ENCODE measurements at regions not wholly inside any gene's neighbourhood (a gene's known extent, or its start where the extent isn't known, plus 50 kb on each side); places are given as distances from the start of the nearest gene placed in this dataset.

DNA sequence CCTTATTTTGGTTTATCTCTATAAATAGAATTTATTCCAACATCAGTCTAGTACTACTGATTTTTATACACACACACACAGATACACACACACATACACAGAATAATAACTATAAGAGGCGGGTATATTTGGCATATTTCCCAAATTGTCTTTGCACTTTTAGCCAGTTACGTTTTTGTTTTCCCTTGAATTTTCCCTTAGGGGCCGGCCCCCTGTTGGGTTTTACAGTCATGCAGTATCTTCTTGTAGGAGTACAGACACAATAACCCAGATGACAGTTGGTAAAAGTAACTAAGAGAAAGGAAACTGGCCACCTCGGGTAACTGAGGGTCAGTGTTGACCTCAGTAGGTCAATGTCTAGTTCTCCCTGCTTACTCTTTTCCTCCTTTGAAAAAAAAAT, 50.9 kb downstream of the DISP1 start:
- BruUV-seq (replicated peaks) = no TSS peak
- Mint-ChIP-seq H3K36me3 (ENCODE audit: insufficient read depth, unreplicated experiment) (no peaks in the 10 kb centered on the region), H3K27me3 (ENCODE audit: unreplicated experiment) (no peaks in the 10 kb centered on the region), H3K4me1 (ENCODE audit: low read depth, unreplicated experiment) (no peaks in the 10 kb centered on the region), H3K9me3 (ENCODE audit: low read depth, unreplicated experiment) (no peaks in the 10 kb centered on the region), H3K27ac (ENCODE audit: unreplicated experiment) (no peak overlapping the region), H3K4me3 (ENCODE audit: low read depth, unreplicated experiment) (no peak overlapping the region)
- intact Hi-C loops (cut with micrococcal nuclease; ENCODE audit: unreplicated experiment) = no loop called here
- DNase-seq = no peak
- CTCF ChIA-PET = no interaction called here
- TF ChIP-seq, protein P1, sequence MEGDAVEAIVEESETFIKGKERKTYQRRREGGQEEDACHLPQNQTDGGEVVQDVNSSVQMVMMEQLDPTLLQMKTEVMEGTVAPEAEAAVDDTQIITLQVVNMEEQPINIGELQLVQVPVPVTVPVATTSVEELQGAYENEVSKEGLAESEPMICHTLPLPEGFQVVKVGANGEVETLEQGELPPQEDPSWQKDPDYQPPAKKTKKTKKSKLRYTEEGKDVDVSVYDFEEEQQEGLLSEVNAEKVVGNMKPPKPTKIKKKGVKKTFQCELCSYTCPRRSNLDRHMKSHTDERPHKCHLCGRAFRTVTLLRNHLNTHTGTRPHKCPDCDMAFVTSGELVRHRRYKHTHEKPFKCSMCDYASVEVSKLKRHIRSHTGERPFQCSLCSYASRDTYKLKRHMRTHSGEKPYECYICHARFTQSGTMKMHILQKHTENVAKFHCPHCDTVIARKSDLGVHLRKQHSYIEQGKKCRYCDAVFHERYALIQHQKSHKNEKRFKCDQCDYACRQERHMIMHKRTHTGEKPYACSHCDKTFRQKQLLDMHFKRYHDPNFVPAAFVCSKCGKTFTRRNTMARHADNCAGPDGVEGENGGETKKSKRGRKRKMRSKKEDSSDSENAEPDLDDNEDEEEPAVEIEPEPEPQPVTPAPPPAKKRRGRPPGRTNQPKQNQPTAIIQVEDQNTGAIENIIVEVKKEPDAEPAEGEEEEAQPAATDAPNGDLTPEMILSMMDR (IDR thresholded peaks at IDR 0.05; ENCODE audit: unreplicated experiment) = no peak

DNA sequence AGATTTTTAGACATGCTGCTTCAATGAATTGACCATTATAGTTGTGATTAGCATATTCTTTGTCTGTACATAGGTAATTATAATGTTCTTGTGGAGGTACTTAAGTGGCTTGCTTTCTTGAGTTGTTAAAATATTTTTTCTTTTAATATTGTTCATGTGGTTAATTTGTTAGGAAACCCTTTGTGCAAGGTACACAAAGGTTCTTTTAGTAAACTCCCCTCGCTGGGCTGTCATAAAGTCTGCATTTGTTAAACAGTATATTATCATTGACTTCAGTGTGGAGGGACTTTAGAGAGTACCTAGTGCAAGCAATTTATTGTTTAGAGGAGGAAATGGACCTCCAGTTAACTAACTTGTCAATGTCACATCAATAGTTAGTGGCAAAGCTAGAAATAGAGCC, 52.5 kb downstream of the DISP1 start:
- Mint-ChIP-seq H3K9me3 (ENCODE audit: low read depth, unreplicated experiment) (peaks cover under 1% of the 10 kb centered on the region), H3K4me1 (ENCODE audit: low read depth, unreplicated experiment) (no peaks in the 10 kb centered on the region), H3K27ac (ENCODE audit: unreplicated experiment) (no peak overlapping the region), H3K27me3 (ENCODE audit: unreplicated experiment) (no peaks in the 10 kb centered on the region), H3K4me3 (ENCODE audit: low read depth, unreplicated experiment) (no peak overlapping the region), H3K36me3 (ENCODE audit: insufficient read depth, unreplicated experiment) (no peaks in the 10 kb centered on the region)
- DNase-seq = no peak
- intact Hi-C loops (cut with micrococcal nuclease; ENCODE audit: unreplicated experiment) = no loop called here
- TF ChIP-seq, protein P1 (IDR thresholded peaks at IDR 0.05; ENCODE audit: unreplicated experiment) = no peak
- BruUV-seq (replicated peaks) = no TSS peak
- CTCF ChIA-PET = no interaction called here

DNA sequence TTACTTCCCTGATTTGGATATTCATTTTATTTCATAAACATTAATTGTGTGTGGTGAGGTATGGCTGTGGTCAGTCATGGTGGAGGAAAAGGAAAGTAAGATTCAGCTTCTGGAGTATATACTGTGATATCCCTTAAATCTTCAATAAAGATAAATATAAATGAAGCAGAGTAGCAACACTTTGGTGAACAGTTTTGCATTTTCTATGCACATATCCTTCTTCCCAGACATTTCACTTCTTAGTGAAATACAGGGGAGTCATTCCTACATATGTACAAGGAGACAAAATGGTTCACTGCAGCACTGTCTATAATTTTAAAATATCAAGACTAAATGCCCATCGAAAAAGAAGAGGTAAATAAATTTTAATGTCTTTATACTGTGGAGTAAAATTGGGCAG, 61.3 kb downstream of the DISP1 start:
- BruUV-seq (replicated peaks) = no TSS peak
- CTCF ChIA-PET = no interaction called here
- H3K4me1 Mint-ChIP-seq (ENCODE audit: low read depth, unreplicated experiment) = no peaks in the 10 kb centered on the region
- TF ChIP-seq, protein P1 (IDR thresholded peaks at IDR 0.05; ENCODE audit: unreplicated experiment) = no peak
- DNase-seq = no peak
- H3K36me3 Mint-ChIP-seq (ENCODE audit: insufficient read depth, unreplicated experiment) = no peaks in the 10 kb centered on the region
- no peak overlapping the region for H3K27ac Mint-ChIP-seq (ENCODE audit: unreplicated experiment)
- intact Hi-C loops (cut with micrococcal nuclease; ENCODE audit: unreplicated experiment) = no loop called here
- no peak overlapping the region for H3K4me3 Mint-ChIP-seq (ENCODE audit: low read depth, unreplicated experiment)
- peaks cover 10% of the 10 kb centered on the region for H3K9me3 Mint-ChIP-seq (ENCODE audit: low read depth, unreplicated experiment)
- no peaks in the 10 kb centered on the region for H3K27me3 Mint-ChIP-seq (ENCODE audit: unreplicated experiment)

DNA sequence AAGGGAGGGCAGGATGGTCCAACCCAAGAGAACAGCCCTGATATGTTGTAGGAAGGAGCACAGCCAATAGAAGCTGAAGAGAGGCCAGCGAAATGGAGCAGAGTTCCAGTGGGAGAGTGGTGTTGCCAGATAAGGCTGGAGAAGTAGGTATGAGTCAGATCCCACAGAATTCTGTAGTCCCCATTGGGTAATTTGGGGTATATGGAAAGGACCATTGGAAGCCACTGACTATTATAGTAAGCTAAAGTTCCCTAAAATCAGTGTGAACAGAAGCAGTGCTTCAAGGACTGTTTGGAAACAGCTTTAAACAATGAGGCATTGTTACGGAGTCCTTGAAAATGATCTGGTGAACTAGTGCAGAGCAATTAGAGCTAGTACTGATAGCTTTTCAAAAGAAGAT, 63.0 kb downstream of the DISP1 start:
- no TSS peak for BruUV-seq (replicated peaks)
- DNase-seq = no peak
- no peak overlapping the region for H3K4me3 Mint-ChIP-seq (ENCODE audit: low read depth, unreplicated experiment)
- TF ChIP-seq, protein P1 (IDR thresholded peaks at IDR 0.05; ENCODE audit: unreplicated experiment) = no peak
- H3K27ac Mint-ChIP-seq (ENCODE audit: unreplicated experiment) = no peak overlapping the region
- CTCF ChIA-PET = no interaction called here
- H3K27me3 Mint-ChIP-seq (ENCODE audit: unreplicated experiment) = no peaks in the 10 kb centered on the region
- no peaks in the 10 kb centered on the region for H3K36me3 Mint-ChIP-seq (ENCODE audit: insufficient read depth, unreplicated experiment)
- no peaks in the 10 kb centered on the region for H3K4me1 Mint-ChIP-seq (ENCODE audit: low read depth, unreplicated experiment)
- peaks cover 5% of the 10 kb centered on the region for H3K9me3 Mint-ChIP-seq (ENCODE audit: low read depth, unreplicated experiment)
- intact Hi-C loops (cut with micrococcal nuclease; ENCODE audit: unreplicated experiment) = no loop called here

DNA sequence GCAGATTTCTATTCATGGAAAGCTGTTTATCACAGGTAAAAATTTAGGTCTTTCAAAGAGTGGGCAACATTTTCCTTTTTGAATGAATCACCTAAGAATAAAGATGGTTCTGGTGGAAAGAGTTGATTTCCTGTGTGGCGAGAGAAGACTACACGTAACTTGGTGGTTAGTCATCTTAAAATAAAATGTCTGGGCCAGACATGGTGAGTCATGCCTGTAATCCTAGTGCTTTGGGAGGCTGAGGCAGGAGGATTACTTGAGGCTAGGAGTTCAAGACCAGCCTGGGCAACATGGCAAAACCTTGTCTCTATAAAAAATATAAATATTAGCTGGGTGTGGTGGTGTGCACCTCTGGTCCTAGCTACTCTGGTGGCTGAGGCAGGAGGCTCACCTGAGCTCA, 65.7 kb downstream of the DISP1 start:
- H3K36me3 Mint-ChIP-seq (ENCODE audit: insufficient read depth, unreplicated experiment) = no peaks in the 10 kb centered on the region
- CTCF ChIA-PET = no interaction called here
- BruUV-seq (replicated peaks) = no TSS peak
- H3K27me3 Mint-ChIP-seq (ENCODE audit: unreplicated experiment) = no peaks in the 10 kb centered on the region
- intact Hi-C loops (cut with micrococcal nuclease; ENCODE audit: unreplicated experiment) = no loop called here
- no peak overlapping the region for H3K27ac Mint-ChIP-seq (ENCODE audit: unreplicated experiment)
- no peak for DNase-seq
- no peaks in the 10 kb centered on the region for H3K4me1 Mint-ChIP-seq (ENCODE audit: low read depth, unreplicated experiment)
- no peak overlapping the region for H3K4me3 Mint-ChIP-seq (ENCODE audit: low read depth, unreplicated experiment)
- TF ChIP-seq, protein P1 (IDR thresholded peaks at IDR 0.05; ENCODE audit: unreplicated experiment) = no peak
- H3K9me3 Mint-ChIP-seq (ENCODE audit: low read depth, unreplicated experiment) = peaks cover 2% of the 10 kb centered on the region
